ENCODE measurements at regions not wholly inside any gene's neighbourhood (a gene's known extent, or its start where the extent isn't known, plus 50 kb on each side); places are given as distances from the start of the nearest gene placed in this dataset.

- DNase-seq = no peak
Observed at GRCh38 chr11:70733327-70734325, 335.3 kb downstream of the CTTN start.

GRCh38 chr11:70734379-70734778, 336.1 kb downstream of the CTTN start:
- DNase-seq = no peak

GRCh38 chr11:70734911-70735310, 336.6 kb downstream of the CTTN start:
- DNase-seq = no peak

- no peak for DNase-seq
Observed at GRCh38 chr11:70735976-70736375, 337.6 kb downstream of the CTTN start.

- no peak for DNase-seq
Observed at GRCh38 chr11:70736461-70736860, 338.1 kb downstream of the CTTN start.

GRCh38 chr11:70736937-70737640, 338.8 kb downstream of the CTTN start:
- DNase-seq = no peak

- DNase-seq = no peak
Observed at GRCh38 chr11:70737816-70738630, 339.7 kb downstream of the CTTN start.

- DNase-seq = no peak
Observed at GRCh38 chr11:70738661-70739060, 340.3 kb downstream of the CTTN start.

GRCh38 chr11:70739091-70739490, 340.8 kb downstream of the CTTN start:
- DNase-seq = no peak

GRCh38 chr11:70739811-70740487, 341.6 kb downstream of the CTTN start:
- no peak for DNase-seq

- DNase-seq = no peak
Observed at GRCh38 chr11:70740488-70740851, 342.1 kb downstream of the CTTN start.

GRCh38 chr11:70741085-70741484, 342.8 kb downstream of the CTTN start:
- DNase-seq = no peak

- peak; percentile 84 for DNase-seq
Observed at GRCh38 chr11:70742553-70743291, 344.4 kb downstream of the CTTN start.

GRCh38 chr11:70743329-70743728, 345.0 kb downstream of the CTTN start:
- no peak for DNase-seq

GRCh38 chr11:70743941-70744351, 345.6 kb downstream of the CTTN start:
- no peak for DNase-seq

GRCh38 chr11:70744396-70745185, 346.3 kb downstream of the CTTN start:
- DNase-seq = no peak

- no peak for DNase-seq
Observed at GRCh38 chr11:70745451-70745850, 347.1 kb downstream of the CTTN start.

GRCh38 chr11:70745941-70746340, 347.6 kb downstream of the CTTN start:
- DNase-seq = no peak

- DNase-seq = no peak
Observed at GRCh38 chr11:70746351-70746750, 348.0 kb downstream of the CTTN start.

- no peak for DNase-seq
Observed at GRCh38 chr11:70747285-70747684, 349.0 kb downstream of the CTTN start.

- no peak for DNase-seq
Observed at GRCh38 chr11:70747921-70748320, 349.6 kb downstream of the CTTN start.
